Hepatocyte (in vitro differentiated cells): ENCODE measurements at regions not wholly inside any gene's neighbourhood (a gene's known extent, or its start where the extent isn't known, plus 50 kb on each side); places are given as distances from the start of the nearest gene placed in this dataset.

ENCODE experiments used
- EZH2phosphoT487 ChIP-seq: fragments of 200-600 bp; sonication (generic); IDR thresholded peaks from one replicate; pipeline ENCODE4 v1.6.1; 2018; ENCODE audit warnings: antibody characterized with exemption, mild to moderate bottlenecking, low read depth, moderate library complexity; ENCODE audit not compliant: unreplicated experiment, severe bottlenecking
- TF ChIP-seq, protein P1 (sequence below): fragments of 200-600 bp; sonication (generic); IDR thresholded peaks from 2 replicates; pipeline ENCODE4 v1.5.1; 2016; ENCODE audit warnings: antibody characterized with exemption, mild to moderate bottlenecking; ENCODE audit not compliant: poor library complexity

DNA sequence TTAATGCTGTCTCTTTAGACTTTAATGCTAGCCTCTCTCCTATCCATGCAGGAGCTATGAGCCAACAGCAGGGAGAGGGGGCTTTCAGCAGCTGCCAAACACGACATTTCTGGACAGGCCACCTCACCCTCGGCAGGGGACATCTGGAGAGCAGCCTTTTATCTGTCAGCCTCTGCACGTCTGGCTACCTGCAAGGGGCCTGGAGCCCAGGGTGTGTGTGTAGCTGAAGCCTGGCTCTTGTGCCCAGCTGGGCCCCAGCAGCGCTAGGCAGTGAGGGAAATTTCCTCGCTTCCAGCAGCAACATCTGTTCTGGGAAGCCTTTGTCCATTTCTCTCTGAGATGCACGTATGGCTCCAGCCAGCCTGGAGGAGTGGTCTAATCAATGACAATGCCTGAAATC lies 728.7 kb upstream of the ID2 start:
- TF ChIP-seq, protein P1, sequence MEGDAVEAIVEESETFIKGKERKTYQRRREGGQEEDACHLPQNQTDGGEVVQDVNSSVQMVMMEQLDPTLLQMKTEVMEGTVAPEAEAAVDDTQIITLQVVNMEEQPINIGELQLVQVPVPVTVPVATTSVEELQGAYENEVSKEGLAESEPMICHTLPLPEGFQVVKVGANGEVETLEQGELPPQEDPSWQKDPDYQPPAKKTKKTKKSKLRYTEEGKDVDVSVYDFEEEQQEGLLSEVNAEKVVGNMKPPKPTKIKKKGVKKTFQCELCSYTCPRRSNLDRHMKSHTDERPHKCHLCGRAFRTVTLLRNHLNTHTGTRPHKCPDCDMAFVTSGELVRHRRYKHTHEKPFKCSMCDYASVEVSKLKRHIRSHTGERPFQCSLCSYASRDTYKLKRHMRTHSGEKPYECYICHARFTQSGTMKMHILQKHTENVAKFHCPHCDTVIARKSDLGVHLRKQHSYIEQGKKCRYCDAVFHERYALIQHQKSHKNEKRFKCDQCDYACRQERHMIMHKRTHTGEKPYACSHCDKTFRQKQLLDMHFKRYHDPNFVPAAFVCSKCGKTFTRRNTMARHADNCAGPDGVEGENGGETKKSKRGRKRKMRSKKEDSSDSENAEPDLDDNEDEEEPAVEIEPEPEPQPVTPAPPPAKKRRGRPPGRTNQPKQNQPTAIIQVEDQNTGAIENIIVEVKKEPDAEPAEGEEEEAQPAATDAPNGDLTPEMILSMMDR, result no peak
- TF ChIP-seq EZH2phosphoT487, result no peak
